ENCODE measurements at regions not wholly inside any gene's neighbourhood (a gene's known extent, or its start where the extent isn't known, plus 50 kb on each side); places are given as distances from the start of the nearest gene placed in this dataset.

- no peak for DNase-seq
These were observed 148.1 kb upstream of the C14orf180 start for GRCh38 chr14:104431351-104431928.

- DNase-seq, result no peak
These were observed 147.5 kb upstream of the C14orf180 start for GRCh38 chr14:104431929-104432541.

- DNase-seq, result no peak
These were observed 146.8 kb upstream of the C14orf180 start for GRCh38 chr14:104432611-104433231.

- no peak for DNase-seq
These were observed 146.0 kb upstream of the C14orf180 start for GRCh38 chr14:104433401-104434213.

- DNase-seq, result no peak
These were observed 145.1 kb upstream of the C14orf180 start for GRCh38 chr14:104434214-104435076.

GRCh38 chr14:104435147-104436046, 144.2 kb upstream of the C14orf180 start:
- DNase-seq, result no peak

GRCh38 chr14:104436047-104436591, 143.4 kb upstream of the C14orf180 start:
- peak; percentile 77 for DNase-seq

- peak; percentile 22 for DNase-seq
These were observed 142.5 kb upstream of the C14orf180 start for GRCh38 chr14:104436741-104437701.

GRCh38 chr14:104437703-104438102, 141.9 kb upstream of the C14orf180 start:
- DNase-seq, result no peak

- no peak for DNase-seq
These were observed 141.2 kb upstream of the C14orf180 start for GRCh38 chr14:104438166-104438887.

GRCh38 chr14:104439625-104440024, 139.9 kb upstream of the C14orf180 start:
- DNase-seq, result no peak

- DNase-seq, result no peak
These were observed 139.1 kb upstream of the C14orf180 start for GRCh38 chr14:104440297-104440956.

GRCh38 chr14:104441275-104442106, 138.1 kb upstream of the C14orf180 start:
- DNase-seq, result no peak

GRCh38 chr14:104442107-104442551, 137.4 kb upstream of the C14orf180 start:
- DNase-seq, result no peak

GRCh38 chr14:104442631-104443390, 136.8 kb upstream of the C14orf180 start:
- DNase-seq, result no peak

- peak; percentile 14 for DNase-seq
These were observed 136.0 kb upstream of the C14orf180 start for GRCh38 chr14:104443391-104444158.
